DMS53 (cell line): ENCODE measurements at regions not wholly inside any gene's neighbourhood (a gene's known extent, or its start where the extent isn't known, plus 50 kb on each side); places are given as distances from the start of the nearest gene placed in this dataset.

Source experiments
- DNase-seq: peaks from one replicate; lab custom pipeline; 2025; lab: John Stamatoyannopoulos, UW

- no peak for DNase-seq
These were observed 370.8 kb downstream of the GPM6A start for GRCh38 chr4:175441256-175441655.

DNA sequence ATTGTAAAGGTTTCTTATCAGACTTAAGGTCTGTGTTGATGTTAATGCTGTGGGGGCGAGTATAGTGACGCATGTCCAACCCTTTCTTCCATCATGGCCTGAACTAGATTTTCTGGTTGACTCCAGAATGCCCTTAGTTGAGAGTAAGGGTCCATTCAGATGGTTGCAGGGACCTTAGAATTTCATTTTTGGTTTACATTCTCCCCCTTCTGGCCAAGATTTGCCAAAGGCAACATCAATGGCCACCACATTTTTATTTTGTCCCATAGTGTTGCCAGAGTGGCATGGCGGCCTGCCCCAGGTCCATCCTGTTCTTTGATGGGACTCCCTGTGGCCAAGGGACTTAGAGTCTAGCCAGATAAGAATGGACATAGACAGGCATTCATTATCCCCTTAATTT, 368.5 kb downstream of the GPM6A start:
- DNase-seq = no peak

GRCh38 chr4:175444512-175444911, 367.6 kb downstream of the GPM6A start:
- DNase-seq = no peak

GRCh38 chr4:175447016-175447415, 365.0 kb downstream of the GPM6A start:
- DNase-seq = no peak

DNA sequence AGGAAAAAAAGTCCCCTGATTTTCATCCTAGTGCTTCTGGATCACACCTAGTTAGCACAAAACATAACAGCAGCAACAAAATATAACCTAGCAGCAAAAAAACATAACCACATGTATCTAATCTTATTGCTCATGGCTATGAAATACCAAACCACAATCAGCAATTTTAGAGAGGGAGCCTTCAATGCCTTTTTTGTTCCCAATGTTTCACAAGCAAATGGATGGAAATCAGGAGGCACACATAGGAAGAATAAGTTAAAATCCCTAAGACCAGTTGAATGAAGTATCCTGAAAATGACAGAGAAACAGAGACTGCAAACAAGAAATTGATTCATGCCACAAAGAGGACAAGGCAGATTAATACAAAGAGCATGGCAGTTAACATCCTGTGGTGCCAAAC, 361.6 kb downstream of the GPM6A start:
- no peak for DNase-seq

DNA sequence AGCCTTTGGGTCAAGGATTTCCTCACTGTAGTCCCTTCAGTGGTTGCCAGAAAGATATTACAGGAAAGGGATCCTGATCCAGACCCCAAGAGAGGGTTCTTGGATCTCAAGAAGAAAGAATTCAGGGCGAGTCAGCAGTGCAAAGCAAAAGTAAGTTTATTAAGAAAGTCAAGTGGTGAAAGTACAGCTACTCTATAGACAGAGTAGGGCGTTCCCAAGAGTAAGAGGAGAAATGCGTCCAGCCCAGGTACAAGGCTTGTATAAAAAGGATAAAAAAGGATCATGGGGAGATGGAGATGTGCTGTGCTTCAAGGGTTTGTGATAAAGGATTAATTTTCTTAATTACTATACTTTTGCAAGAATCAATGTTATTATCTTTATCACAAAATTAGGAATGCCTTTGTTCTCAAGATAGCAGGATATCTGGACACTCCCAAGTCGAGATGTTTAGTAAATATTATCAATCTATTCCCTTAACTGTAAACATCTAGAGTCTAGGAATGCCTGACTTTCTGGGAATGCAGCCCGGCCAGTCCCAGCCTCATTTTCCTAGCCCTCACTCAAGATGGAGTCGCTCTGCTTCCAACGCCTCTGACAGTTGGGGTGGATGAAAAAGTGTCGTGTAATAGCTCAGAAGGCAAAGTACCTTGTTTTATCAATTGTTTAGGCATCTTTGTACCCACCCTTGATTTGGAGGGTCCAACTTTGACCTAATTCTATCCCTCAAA, 360.7 kb downstream of the GPM6A start:
- DNase-seq = no peak

GRCh38 chr4:175453456-175453855, 358.6 kb downstream of the GPM6A start:
- DNase-seq = no peak

DNA sequence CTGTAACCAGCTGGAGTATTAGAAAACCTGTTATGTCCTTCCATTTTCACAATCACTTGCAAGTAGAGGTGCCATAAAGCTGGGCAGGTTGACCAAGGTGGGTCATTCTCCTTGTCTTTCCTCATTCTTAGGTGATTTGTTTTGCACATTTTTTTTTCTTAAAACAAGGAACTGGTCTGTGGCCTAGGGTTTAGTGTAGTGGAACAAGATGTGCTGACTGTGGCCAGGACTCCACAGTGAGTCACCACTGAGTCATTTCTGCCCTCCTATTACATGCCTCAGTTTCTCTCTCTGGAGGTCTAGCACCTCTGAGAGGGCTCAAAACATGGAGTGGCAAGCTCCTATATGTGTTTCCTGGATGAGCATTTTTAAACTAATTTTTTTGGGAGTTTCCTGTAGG, 355.9 kb downstream of the GPM6A start:
- DNase-seq = no peak

GRCh38 chr4:175457956-175458355, 354.1 kb downstream of the GPM6A start:
- DNase-seq = no peak

GRCh38 chr4:175459571-175459970, 352.5 kb downstream of the GPM6A start:
- DNase-seq = no peak

DNA sequence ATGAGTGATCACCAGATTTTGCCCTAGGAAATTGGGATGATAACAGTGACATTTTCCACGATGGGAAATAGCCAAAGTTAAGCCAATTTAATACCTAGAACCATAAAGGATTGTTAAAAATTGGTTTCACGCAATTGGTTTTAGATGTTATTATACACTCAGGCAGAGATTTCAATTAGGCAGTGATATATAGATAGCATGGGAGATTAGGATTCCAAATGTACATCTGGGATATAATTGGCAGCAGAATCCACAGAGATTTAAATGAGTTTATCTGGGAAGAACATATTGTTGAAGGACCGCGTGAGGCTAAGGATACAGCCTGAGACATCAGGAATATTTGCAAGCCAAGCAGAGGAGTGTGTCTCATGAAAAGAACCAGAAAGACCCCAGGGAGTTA, 351.6 kb downstream of the GPM6A start:
- DNase-seq = no peak

DNA sequence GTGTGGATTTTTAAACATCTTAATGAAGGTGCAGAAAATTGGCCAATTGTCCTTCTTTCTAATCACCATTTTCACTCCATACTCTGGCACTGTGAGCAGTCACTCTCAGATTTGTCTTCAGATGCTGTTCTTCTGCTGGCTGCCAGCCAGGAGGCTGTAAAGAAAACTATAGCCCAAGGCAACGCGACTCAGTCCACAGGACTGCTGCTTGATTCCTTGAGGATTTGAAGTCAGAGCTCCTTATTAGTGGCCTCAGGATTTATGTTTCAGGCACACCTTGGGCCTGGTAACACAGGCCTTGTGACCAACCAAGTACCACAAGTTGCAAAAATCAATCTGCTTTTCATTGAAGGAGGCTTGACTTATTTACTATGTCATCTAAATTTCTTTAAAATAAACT, 342.6 kb downstream of the GPM6A start:
- DNase-seq = no peak

DNA sequence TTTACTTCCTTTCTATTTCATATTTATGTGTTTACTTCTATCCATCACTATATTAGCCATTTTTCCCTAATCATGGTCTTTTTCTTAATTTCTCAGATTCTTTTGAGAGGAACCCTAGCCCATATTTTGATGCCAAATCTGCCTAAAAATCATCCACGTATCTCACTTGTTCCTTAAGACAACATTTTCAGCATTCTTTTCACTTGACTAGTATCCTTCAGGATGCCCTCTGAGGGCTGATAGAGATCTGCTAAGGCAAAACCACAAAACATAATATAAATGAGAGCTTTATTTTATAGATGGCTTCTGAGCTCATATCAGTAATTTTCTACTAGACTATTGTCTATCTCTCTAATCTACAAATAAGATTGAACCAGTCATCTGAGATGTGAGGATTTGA, 341.9 kb downstream of the GPM6A start:
- no peak for DNase-seq

DNA sequence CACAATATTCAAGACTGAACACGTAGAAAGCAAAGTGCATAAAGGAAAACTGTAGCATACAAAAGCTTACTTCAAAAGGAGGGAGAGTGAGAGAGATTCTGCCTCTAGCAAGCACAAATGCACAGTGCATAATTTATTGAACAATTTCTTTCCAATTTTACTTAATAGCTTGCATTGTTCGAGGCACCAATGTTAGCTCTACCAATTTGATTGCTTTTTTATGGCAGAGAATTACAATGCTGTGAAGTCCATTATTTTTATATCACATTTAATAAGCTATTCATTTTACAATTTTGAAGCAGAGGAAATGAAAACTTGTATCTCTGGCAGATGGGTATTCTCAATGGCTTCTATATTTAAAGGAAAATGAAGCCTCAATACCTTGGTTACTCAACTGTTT, 331.7 kb downstream of the GPM6A start:
- no peak for DNase-seq

DNA sequence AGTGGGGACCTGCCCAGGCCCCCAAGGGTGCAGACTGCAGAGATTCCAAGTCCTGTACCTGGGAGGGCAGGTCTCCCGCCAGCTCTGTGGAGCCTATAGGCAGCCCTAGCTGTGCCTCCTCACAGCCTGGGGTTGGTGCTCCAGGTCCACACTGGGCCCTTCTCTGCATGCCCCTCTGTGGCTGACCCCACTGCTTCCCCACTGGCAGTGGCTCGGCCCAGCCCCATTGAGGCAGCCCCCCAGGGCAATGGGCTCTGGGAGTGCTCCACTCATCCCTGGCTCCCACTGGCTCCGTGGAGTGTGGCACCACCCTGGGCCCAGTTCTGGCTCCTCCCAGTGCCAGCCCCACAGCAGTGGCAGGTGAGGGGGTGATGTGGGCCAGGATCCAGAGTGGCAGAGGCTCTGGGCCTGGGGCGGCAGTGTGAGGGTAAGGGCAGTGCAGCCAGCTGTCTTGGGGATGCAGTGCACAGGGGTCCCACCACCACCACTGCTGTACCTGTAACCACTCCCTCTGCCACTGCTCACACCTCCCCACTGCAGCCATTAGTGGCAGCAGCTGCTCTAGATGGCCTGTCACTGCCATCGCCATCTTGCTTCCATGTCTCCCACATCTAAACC, 312.2 kb downstream of the GPM6A start:
- DNase-seq = no peak

DNA sequence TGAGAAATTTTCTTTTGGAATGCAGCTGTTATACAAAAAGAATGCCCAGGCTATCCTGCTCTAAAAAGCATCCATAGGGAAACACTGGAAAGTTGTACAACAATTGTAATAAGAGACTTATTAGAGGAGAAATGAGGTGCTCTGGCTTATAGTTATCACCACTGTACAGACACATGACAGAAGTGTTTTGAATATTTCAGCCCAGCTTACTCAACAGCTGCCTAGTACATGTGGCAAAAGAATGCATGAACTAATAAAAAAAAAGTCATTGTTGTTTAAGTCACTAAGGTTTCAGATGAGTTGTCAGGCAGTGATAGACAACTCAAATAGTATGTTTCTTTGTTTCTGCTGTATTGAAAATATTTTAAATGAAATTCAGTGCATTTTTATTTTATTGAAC, 307.7 kb downstream of the GPM6A start:
- DNase-seq = no peak

DNA sequence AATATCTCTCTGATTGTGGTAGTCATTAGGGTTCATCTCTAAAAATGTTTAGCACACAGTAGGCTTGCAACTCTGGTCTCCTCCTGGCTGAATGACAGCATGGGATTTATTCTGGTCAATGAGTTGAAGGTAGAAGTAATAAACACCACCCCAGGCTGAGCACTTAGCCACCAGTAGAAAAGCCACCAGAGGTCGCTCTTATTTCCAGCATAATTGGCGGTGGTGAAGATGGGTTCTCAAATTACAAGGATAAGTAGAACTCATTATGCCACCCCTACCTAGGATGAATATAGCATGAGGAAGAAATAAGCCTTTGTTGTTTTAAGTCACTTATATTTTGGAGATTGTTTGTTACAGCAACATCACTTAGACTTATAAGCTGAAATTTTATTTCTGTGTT, 302.7 kb downstream of the GPM6A start:
- peak; percentile 47 for DNase-seq

GRCh38 chr4:175511861-175512260, 300.2 kb downstream of the GPM6A start:
- no peak for DNase-seq

- no peak for DNase-seq
These were observed 297.9 kb downstream of the GPM6A start for GRCh38 chr4:175514174-175514573.

GRCh38 chr4:175530655-175531054, 281.4 kb downstream of the GPM6A start:
- DNase-seq = no peak

DNA sequence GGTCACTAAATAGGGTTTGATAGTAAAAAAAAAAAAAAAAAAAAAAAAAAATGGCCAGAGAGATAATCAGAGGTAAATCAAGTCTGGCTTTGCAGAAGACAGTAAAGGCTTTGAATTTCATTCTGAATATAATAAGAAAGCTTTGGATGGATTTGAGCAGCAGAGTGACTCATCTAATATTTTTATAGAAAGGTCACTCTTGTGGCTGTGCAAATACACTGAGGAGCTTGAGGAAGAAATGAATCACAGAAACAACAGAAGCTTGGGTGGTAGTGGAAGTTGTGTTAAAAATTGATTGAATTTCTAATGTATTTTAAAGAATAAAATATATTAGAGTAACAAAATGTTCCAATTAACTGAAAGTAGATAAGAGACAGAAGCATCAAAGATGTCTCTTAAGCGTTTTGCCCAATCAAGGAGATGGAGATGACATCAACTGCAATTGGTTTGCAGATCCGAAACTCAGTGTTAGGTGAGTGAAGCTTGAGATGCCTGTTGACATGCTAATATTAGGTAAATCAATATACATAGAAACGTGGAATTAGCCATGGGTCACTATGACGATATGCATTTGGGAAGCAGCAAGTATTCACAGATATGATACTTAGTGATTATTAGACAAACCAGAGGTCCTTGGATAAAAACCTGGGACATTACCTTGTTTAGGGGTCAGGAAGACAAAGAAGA, 280.5 kb downstream of the GPM6A start:
- peak; percentile 70 for DNase-seq

- DNase-seq = peak; percentile 76
These were observed 275.1 kb downstream of the GPM6A start for GRCh38 chr4:175536852-175537453.

- DNase-seq = peak; percentile 2
These were observed 272.6 kb downstream of the GPM6A start for GRCh38 chr4:175539498-175539897.
